ENCODE measurements at regions not wholly inside any gene's neighbourhood (a gene's known extent, or its start where the extent isn't known, plus 50 kb on each side); places are given as distances from the start of the nearest gene placed in this dataset.

DNA sequence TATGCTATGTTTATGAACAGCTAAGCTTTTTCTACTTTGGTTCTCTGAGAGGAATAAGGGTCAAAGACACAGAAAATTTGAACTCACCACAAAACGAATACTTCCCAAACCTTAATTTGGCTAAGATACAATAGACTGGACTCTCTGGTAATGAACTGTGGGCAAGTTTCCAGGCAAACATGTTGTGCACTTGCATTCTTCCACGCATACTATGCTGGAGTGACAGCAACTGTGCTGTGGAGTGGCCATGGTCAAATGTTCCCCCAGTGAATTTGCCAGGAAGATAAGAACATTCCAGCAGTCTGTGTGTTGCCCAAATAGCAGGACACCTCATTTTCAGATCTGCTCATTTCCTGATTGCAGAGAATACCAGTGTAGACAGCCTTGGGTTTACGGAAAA lies 275.3 kb upstream of the IL12B start:
- TF ChIP-seq NR2C1 (IDR thresholded peaks at IDR 0.05) (no peak), TAF1 (IDR thresholded peaks at IDR 0.05; ENCODE audit: borderline replicate concordance, low read depth, low read length) (no peak), ATF7 (IDR thresholded peaks at IDR 0.05; ENCODE audit: low read depth) (no peak), IKZF2 (IDR thresholded peaks at IDR 0.05) (no peak), POLR2A (IDR thresholded peaks at IDR 0.05; ENCODE audit: low read depth, low read length) (no peak), IKZF1 (conservative IDR thresholded peaks at IDR 0.05) (no peak), NFXL1 (IDR thresholded peaks at IDR 0.05; ENCODE audit: borderline replicate concordance) (no peak), SUPT20H (IDR thresholded peaks at IDR 0.05; ENCODE audit: borderline replicate concordance, control insufficient read depth, low read depth, low read length) (no peak), ASH2L (IDR thresholded peaks at IDR 0.05; ENCODE audit: borderline replicate concordance, low read depth) (no peak), WRNIP1 (IDR thresholded peaks at IDR 0.05; ENCODE audit: borderline replicate concordance, low read depth, low read length) (no peak), HDAC2 (IDR thresholded peaks at IDR 0.05) (no peak), FOXK2 (IDR thresholded peaks at IDR 0.05) (no peak), BMI1 (IDR thresholded peaks at IDR 0.05; ENCODE audit: borderline replicate concordance) (no peak), JUNB (IDR thresholded peaks at IDR 0.05) (no peak)
- TF ChIP-seq, protein P1, sequence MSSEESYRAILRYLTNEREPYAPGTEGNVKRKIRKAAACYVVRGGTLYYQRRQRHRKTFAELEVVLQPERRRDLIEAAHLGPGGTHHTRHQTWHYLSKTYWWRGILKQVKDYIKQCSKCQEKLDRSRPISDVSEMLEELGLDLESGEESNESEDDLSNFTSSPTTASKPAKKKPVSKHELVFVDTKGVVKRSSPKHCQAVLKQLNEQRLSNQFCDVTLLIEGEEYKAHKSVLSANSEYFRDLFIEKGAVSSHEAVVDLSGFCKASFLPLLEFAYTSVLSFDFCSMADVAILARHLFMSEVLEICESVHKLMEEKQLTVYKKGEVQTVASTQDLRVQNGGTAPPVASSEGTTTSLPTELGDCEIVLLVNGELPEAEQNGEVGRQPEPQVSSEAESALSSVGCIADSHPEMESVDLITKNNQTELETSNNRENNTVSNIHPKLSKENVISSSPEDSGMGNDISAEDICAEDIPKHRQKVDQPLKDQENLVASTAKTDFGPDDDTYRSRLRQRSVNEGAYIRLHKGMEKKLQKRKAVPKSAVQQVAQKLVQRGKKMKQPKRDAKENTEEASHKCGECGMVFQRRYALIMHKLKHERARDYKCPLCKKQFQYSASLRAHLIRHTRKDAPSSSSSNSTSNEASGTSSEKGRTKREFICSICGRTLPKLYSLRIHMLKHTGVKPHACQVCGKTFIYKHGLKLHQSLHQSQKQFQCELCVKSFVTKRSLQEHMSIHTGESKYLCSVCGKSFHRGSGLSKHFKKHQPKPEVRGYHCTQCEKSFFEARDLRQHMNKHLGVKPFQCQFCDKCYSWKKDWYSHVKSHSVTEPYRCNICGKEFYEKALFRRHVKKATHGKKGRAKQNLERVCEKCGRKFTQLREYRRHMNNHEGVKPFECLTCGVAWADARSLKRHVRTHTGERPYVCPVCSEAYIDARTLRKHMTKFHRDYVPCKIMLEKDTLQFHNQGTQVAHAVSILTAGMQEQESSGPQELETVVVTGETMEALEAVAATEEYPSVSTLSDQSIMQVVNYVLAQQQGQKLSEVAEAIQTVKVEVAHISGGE (CRISPR knock-in tag; IDR thresholded peaks at IDR 0.05), result no peak
- TF ChIP-seq, protein P2, sequence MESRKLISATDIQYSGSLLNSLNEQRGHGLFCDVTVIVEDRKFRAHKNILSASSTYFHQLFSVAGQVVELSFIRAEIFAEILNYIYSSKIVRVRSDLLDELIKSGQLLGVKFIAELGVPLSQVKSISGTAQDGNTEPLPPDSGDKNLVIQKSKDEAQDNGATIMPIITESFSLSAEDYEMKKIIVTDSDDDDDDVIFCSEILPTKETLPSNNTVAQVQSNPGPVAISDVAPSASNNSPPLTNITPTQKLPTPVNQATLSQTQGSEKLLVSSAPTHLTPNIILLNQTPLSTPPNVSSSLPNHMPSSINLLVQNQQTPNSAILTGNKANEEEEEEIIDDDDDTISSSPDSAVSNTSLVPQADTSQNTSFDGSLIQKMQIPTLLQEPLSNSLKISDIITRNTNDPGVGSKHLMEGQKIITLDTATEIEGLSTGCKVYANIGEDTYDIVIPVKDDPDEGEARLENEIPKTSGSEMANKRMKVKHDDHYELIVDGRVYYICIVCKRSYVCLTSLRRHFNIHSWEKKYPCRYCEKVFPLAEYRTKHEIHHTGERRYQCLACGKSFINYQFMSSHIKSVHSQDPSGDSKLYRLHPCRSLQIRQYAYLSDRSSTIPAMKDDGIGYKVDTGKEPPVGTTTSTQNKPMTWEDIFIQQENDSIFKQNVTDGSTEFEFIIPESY (IDR thresholded peaks at IDR 0.05), result no peak
- TF ChIP-seq, protein P3, sequence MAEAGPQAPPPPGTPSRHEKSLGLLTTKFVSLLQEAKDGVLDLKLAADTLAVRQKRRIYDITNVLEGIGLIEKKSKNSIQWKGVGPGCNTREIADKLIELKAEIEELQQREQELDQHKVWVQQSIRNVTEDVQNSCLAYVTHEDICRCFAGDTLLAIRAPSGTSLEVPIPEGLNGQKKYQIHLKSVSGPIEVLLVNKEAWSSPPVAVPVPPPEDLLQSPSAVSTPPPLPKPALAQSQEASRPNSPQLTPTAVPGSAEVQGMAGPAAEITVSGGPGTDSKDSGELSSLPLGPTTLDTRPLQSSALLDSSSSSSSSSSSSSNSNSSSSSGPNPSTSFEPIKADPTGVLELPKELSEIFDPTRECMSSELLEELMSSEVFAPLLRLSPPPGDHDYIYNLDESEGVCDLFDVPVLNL (IDR thresholded peaks at IDR 0.05; ENCODE audit: low read depth, low read length), result no peak
- TF ChIP-seq, protein P4, sequence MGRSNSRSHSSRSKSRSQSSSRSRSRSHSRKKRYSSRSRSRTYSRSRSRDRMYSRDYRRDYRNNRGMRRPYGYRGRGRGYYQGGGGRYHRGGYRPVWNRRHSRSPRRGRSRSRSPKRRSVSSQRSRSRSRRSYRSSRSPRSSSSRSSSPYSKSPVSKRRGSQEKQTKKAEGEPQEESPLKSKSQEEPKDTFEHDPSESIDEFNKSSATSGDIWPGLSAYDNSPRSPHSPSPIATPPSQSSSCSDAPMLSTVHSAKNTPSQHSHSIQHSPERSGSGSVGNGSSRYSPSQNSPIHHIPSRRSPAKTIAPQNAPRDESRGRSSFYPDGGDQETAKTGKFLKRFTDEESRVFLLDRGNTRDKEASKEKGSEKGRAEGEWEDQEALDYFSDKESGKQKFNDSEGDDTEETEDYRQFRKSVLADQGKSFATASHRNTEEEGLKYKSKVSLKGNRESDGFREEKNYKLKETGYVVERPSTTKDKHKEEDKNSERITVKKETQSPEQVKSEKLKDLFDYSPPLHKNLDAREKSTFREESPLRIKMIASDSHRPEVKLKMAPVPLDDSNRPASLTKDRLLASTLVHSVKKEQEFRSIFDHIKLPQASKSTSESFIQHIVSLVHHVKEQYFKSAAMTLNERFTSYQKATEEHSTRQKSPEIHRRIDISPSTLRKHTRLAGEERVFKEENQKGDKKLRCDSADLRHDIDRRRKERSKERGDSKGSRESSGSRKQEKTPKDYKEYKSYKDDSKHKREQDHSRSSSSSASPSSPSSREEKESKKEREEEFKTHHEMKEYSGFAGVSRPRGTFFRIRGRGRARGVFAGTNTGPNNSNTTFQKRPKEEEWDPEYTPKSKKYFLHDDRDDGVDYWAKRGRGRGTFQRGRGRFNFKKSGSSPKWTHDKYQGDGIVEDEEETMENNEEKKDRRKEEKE (IDR thresholded peaks at IDR 0.05), result no peak
- H3K36me3 ChIP-seq (ENCODE audit: control insufficient read depth in 2 of 2, insufficient read depth in 2 of 2, low read length in 1 of 2), result no peaks in the 10 kb centered on the region
- DNase-seq (ENCODE audit: low read depth, low spot score) (no peak), ATAC-seq (no peak), FAIRE-seq (no peak)
- H3K27me3 ChIP-seq (replicated peaks in 1 of 2; ENCODE audit: control insufficient read depth in 2 of 2, insufficient read depth in 2 of 2, low read length in 1 of 2), result no peaks in the 10 kb centered on the region
- no TSS peak for BruUV-seq (replicated peaks)
- intact Hi-C loops (cut with micrococcal nuclease; ENCODE audit: unreplicated experiment) (no loop called here), in situ Hi-C loops (cut with MboI) (no loop called here)
- no peak overlapping the region for H3K27ac ChIP-seq (ENCODE audit: control insufficient read depth, insufficient read depth)
- ChIA-PET POLR2A (no interaction called here), RAD21 (ENCODE audit: unreplicated experiment) (no interaction called here), SMC1A (ENCODE audit: uncharacterized antibody, unreplicated experiment) (interaction anchor here (1.3 kb wide), 1 partner anchor 23 kb away, joined by 5 read pairs; no protein-coding TSS in a partner anchor), CTCF (no interaction called here)
- no peak overlapping the region for H3K4me3 ChIP-seq
- no peak overlapping the region for H2AFZ ChIP-seq (ENCODE audit: control insufficient read depth, low read depth, low read length)
- WGBS (ENCODE audit: insufficient coverage, insufficient replicate concordance, low lambda C conversion rate, missing lambda C conversion rate), result 68% methylated on average over 3 of the region's 3 CpGs
- H4K20me1 ChIP-seq (ENCODE audit: control insufficient read depth, insufficient read depth), result no peaks in the 10 kb centered on the region
- H3K9ac ChIP-seq (ENCODE audit: control insufficient read depth, insufficient read depth, low read length), result no peak overlapping the region
- no peaks in the 10 kb centered on the region for H3K79me2 ChIP-seq (ENCODE audit: control insufficient read depth, insufficient read depth, low read length)
- no peaks in the 10 kb centered on the region for H3K4me1 ChIP-seq (ENCODE audit: control insufficient read depth, insufficient read depth, low read length)
- no peaks in the 10 kb centered on the region; the same call in 2 of the 3 replicates for H3K9me3 ChIP-seq (replicated peaks; ENCODE audit: control insufficient read depth, insufficient read depth, low read length)
- H3K4me2 ChIP-seq (ENCODE audit: control insufficient read depth, insufficient read depth), result no peak overlapping the region

Data from GM12878 (cell line).